SK-N-SH (cell line): ENCODE measurements at regions not wholly inside any gene's neighbourhood (a gene's known extent, or its start where the extent isn't known, plus 50 kb on each side); places are given as distances from the start of the nearest gene placed in this dataset.

ENCODE experiments used
- EP300 ChIP-seq, 2 experiments: IDR thresholded peaks; 2 replicates each; pipeline versions ENCODE4 v1.4.0 to v1.6.1; 2012; ENCODE audit warnings: borderline replicate concordance in 1 of 2, low read depth in 1 of 2, low read length in 1 of 2
- EZH2phosphoT487 ChIP-seq: fragments of 200-600 bp; sonication (generic); IDR thresholded peaks from 2 replicates; pipeline ENCODE4 v1.6.1; 2017; ENCODE audit warnings: low read depth, mixed run types, mild to moderate bottlenecking, antibody characterized with exemption, moderate library complexity, borderline replicate concordance
- FOSL2 ChIP-seq: IDR thresholded peaks from 2 replicates; pipeline ENCODE4 v1.4.0; 2012; ENCODE audit warnings: low read depth, mild to moderate bottlenecking, moderate library complexity, borderline replicate concordance
- FOXJ3 ChIP-seq: sonication (generic); formaldehyde crosslinking; IDR thresholded peaks from 2 replicates; pipeline ENCODE4 v1.5.1; 2020; ENCODE audit warnings: mild to moderate bottlenecking, missing genetic modification reagents
- FOXM1 ChIP-seq: IDR thresholded peaks from 2 replicates; pipeline ENCODE4 v1.4.0; 2012; ENCODE audit warnings: low read depth, mild to moderate bottlenecking
- RFX5 ChIP-seq: IDR thresholded peaks from 2 replicates; pipeline ENCODE4 v1.6.1; 2012; ENCODE audit warnings: mild to moderate bottlenecking, improper control_type of control experiment, low read length
- TAF1 ChIP-seq: IDR thresholded peaks from 2 replicates; pipeline ENCODE4 v1.6.1; 2012; ENCODE audit warnings: low read depth, mild to moderate bottlenecking, low read length, moderate library complexity, borderline replicate concordance
- TCF12 ChIP-seq: IDR thresholded peaks from 2 replicates; pipeline ENCODE4 v1.4.0; 2012
- TEAD4 ChIP-seq: IDR thresholded peaks from 2 replicates; pipeline ENCODE4 v1.4.0; 2012; ENCODE audit warnings: mild to moderate bottlenecking, borderline replicate concordance; ENCODE audit not compliant: insufficient read depth
- TF ChIP-seq, protein P1 (sequence below): fragments of 200-600 bp; sonication (generic); IDR thresholded peaks from 2 replicates; pipeline ENCODE4 v1.6.1; 2017; ENCODE audit warnings: antibody characterized with exemption, mild to moderate bottlenecking, moderate library complexity
- TF ChIP-seq, protein P2 (sequence below): IDR thresholded peaks from 2 replicates; pipeline ENCODE4 v1.6.1; 2012; ENCODE audit warnings: mild to moderate bottlenecking, low read depth, low read length, moderate library complexity

DNA sequence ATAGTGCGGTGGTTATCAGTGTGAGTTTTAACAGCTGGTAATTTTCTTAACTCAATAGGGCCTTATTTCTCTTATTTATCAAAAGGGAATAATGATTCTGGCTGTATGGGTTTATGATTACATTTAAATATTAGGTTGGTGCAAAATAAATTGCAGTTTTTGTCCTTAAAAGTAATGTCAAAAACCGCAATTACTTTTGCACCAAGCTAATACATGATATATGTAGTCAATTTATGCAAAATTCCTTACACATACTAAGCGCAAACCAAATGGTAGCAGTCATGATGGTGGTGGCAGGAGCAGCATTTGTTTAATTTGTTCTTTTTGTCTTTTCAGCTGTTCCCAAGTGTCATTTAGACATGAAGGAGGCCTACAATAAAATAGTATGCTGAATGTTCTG lies 1777.1 kb downstream of the OLFM4 start:
- TF ChIP-seq TAF1 (no peak), TEAD4 (no peak), RFX5 (no peak), FOSL2 (no peak), FOXJ3 (CRISPR knock-in tag) (no peak), FOXM1 (no peak), EZH2phosphoT487 (no peak), TCF12 (no peak), EP300 (IDR thresholded peaks at IDR 0.05; ENCODE audit: borderline replicate concordance in 1 of 2, low read depth in 1 of 2, low read length in 1 of 2) (no peak)
- TF ChIP-seq, protein P1, sequence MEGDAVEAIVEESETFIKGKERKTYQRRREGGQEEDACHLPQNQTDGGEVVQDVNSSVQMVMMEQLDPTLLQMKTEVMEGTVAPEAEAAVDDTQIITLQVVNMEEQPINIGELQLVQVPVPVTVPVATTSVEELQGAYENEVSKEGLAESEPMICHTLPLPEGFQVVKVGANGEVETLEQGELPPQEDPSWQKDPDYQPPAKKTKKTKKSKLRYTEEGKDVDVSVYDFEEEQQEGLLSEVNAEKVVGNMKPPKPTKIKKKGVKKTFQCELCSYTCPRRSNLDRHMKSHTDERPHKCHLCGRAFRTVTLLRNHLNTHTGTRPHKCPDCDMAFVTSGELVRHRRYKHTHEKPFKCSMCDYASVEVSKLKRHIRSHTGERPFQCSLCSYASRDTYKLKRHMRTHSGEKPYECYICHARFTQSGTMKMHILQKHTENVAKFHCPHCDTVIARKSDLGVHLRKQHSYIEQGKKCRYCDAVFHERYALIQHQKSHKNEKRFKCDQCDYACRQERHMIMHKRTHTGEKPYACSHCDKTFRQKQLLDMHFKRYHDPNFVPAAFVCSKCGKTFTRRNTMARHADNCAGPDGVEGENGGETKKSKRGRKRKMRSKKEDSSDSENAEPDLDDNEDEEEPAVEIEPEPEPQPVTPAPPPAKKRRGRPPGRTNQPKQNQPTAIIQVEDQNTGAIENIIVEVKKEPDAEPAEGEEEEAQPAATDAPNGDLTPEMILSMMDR, result no peak
- TF ChIP-seq, protein P2, sequence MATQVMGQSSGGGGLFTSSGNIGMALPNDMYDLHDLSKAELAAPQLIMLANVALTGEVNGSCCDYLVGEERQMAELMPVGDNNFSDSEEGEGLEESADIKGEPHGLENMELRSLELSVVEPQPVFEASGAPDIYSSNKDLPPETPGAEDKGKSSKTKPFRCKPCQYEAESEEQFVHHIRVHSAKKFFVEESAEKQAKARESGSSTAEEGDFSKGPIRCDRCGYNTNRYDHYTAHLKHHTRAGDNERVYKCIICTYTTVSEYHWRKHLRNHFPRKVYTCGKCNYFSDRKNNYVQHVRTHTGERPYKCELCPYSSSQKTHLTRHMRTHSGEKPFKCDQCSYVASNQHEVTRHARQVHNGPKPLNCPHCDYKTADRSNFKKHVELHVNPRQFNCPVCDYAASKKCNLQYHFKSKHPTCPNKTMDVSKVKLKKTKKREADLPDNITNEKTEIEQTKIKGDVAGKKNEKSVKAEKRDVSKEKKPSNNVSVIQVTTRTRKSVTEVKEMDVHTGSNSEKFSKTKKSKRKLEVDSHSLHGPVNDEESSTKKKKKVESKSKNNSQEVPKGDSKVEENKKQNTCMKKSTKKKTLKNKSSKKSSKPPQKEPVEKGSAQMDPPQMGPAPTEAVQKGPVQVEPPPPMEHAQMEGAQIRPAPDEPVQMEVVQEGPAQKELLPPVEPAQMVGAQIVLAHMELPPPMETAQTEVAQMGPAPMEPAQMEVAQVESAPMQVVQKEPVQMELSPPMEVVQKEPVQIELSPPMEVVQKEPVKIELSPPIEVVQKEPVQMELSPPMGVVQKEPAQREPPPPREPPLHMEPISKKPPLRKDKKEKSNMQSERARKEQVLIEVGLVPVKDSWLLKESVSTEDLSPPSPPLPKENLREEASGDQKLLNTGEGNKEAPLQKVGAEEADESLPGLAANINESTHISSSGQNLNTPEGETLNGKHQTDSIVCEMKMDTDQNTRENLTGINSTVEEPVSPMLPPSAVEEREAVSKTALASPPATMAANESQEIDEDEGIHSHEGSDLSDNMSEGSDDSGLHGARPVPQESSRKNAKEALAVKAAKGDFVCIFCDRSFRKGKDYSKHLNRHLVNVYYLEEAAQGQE, result no peak
